CD14-positive monocyte (primary cell): ENCODE measurements at regions not wholly inside any gene's neighbourhood (a gene's known extent, or its start where the extent isn't known, plus 50 kb on each side); places are given as distances from the start of the nearest gene placed in this dataset.

Source experiments
- DNase-seq, 3 donors: peaks; one replicate each; pipeline ENCODE4 v3.0.0-alpha.2; 2011 to 2022
- H2AFZ ChIP-seq: 2 replicates; pipeline ENCODE4 v1.6.0; 2012; ENCODE audit warnings: mild to moderate bottlenecking, low read depth, low read length, inconsistent platforms; ENCODE audit not compliant: insufficient read depth, poor library complexity, severe bottlenecking
- H3K27ac ChIP-seq, 2 donors: 1 replicate in 1 of 2; 2 replicates in 1 of 2; pipeline ENCODE4 v1.5.1; 2012 to 2013; ENCODE audit warnings: low read length in 2 of 2, control low read depth in 1 of 2, inconsistent platforms in 1 of 2, low read depth in 1 of 2, mild to moderate bottlenecking in 1 of 2
- H3K27me3 ChIP-seq, 2 donors: one replicate each; pipeline versions ENCODE4 v1.6.0 to v1.6.1; 2011 to 2013; ENCODE audit warnings: low read length in 2 of 2; ENCODE audit not compliant: control insufficient read depth in 2 of 2, insufficient read depth in 2 of 2
- H3K36me3 ChIP-seq, 2 donors: replicated peaks in 1 of 2; 1 replicate in 1 of 2; 2 replicates in 1 of 2; pipeline versions ENCODE4 v1.5.1 to v1.6.1; 2012 to 2013; ENCODE audit warnings: low read length in 2 of 2, control low read depth in 1 of 2, inconsistent platforms in 1 of 2, mild to moderate bottlenecking in 1 of 2; ENCODE audit not compliant: insufficient read depth in 2 of 2, control insufficient read depth in 1 of 2
- H3K4me1 ChIP-seq, 2 donors: 1 replicate in 1 of 2; 2 replicates in 1 of 2; pipeline versions ENCODE4 v1.5.1 to v1.6.1; 2012 to 2013; ENCODE audit warnings: low read length in 2 of 2, control low read depth in 1 of 2, inconsistent platforms in 1 of 2, mild to moderate bottlenecking in 1 of 2, moderate library complexity in 1 of 2; ENCODE audit not compliant: insufficient read depth in 2 of 2, control insufficient read depth in 1 of 2
- H3K4me2 ChIP-seq: replicated peaks from 2 replicates; pipeline ENCODE3; 2012; ENCODE audit warnings: low read length, moderate library complexity, mild to moderate bottlenecking; ENCODE audit not compliant: poor library complexity, severe bottlenecking; ENCODE audit errors: extremely low read depth
- H3K4me3 ChIP-seq, 3 experiments: fragments of 200-600 bp in 1 of 3; sonication (generic) in 1 of 3; replicated peaks in 1 of 3; 1 replicate in 2 of 3; 2 replicates in 1 of 3; pipeline ENCODE4 v1.5.1; 2011 to 2013; ENCODE audit warnings: low read length in 3 of 3, mild to moderate bottlenecking in 3 of 3, control low read depth in 2 of 3, low read depth in 2 of 3, inconsistent platforms in 1 of 3, moderate library complexity in 1 of 3
- H3K79me2 ChIP-seq: 2 replicates; pipeline ENCODE4 v1.6.0; 2012; ENCODE audit warnings: mild to moderate bottlenecking, control low read depth, inconsistent platforms, low read length, moderate library complexity; ENCODE audit not compliant: insufficient read depth
- H3K9ac ChIP-seq: 2 replicates; pipeline ENCODE4 v1.6.0; 2017; ENCODE audit warnings: low read length, mild to moderate bottlenecking; ENCODE audit not compliant: insufficient read depth, poor library complexity, severe bottlenecking
- H3K9me3 ChIP-seq, 2 donors: replicated peaks in 1 of 2; 1 replicate in 1 of 2; 2 replicates in 1 of 2; pipeline versions ENCODE4 v1.5.1 to v1.6.1; 2012 to 2013; ENCODE audit warnings: low read length in 2 of 2, control low read depth in 1 of 2; ENCODE audit not compliant: control insufficient read depth in 1 of 2, insufficient read depth in 1 of 2
- H4K20me1 ChIP-seq: 2 replicates; pipeline ENCODE4 v1.6.0; 2012; ENCODE audit warnings: mild to moderate bottlenecking, low read length, control low read depth, moderate library complexity; ENCODE audit not compliant: insufficient read depth
- H3K27ac Mint-ChIP-seq, 7 donors: one replicate each; pipeline ENCODE4 v1.8.0; 2020; ENCODE audit warnings: mild to moderate bottlenecking in 7 of 7, mixed read lengths in 7 of 7, moderate library complexity in 6 of 7, inconsistent platforms in 2 of 7
- H3K27me3 Mint-ChIP-seq, 3 donors: one replicate each; pipeline ENCODE4 v1.8.0; 2021 to 2022; ENCODE audit warnings: low read depth in 3 of 3, mild to moderate bottlenecking in 3 of 3, mixed read lengths in 3 of 3, moderate library complexity in 3 of 3, inconsistent platforms in 1 of 3
- H3K36me3 Mint-ChIP-seq, 2 donors: one replicate each; pipeline ENCODE4 v1.8.0; 2020; ENCODE audit warnings: mixed read lengths in 2 of 2, inconsistent platforms in 1 of 2, mild to moderate bottlenecking in 1 of 2
- H3K4me1 Mint-ChIP-seq: one replicate; pipeline ENCODE4 v1.8.0; 2020; ENCODE audit warnings: mild to moderate bottlenecking, mixed read lengths
- H3K4me3 Mint-ChIP-seq, 2 donors: one replicate each; pipeline ENCODE4 v1.8.0; 2020; ENCODE audit warnings: mild to moderate bottlenecking in 2 of 2, mixed read lengths in 2 of 2, moderate library complexity in 1 of 2
- H3K9me3 Mint-ChIP-seq, 7 donors: one replicate each; pipeline ENCODE4 v1.8.0; 2020 to 2022; ENCODE audit warnings: mixed read lengths in 7 of 7, mild to moderate bottlenecking in 6 of 7, moderate library complexity in 6 of 7, inconsistent platforms in 2 of 7
- WGBS: methylation state at CpG from one replicate; pipeline ENCODE4 v1.1.5; 2013; ENCODE audit warnings: missing lambda C conversion rate; ENCODE audit not compliant: insufficient coverage; 5-methylcytosine and 5-hydroxymethylcytosine counted together
- intact Hi-C, 2 donors: fragments of 100-400 bp; cut with micrococcal nuclease; formaldehyde crosslinking; loops; one replicate each; pipeline versions ENCODE4 v1.15.0 to v1.15.1; 2023
- TF ChIP-seq, protein P1 (sequence below): fragments of 200-600 bp; IDR thresholded peaks from one replicate; pipeline ENCODE4 v1.8.0; 2022; ENCODE audit warnings: antibody characterized with exemption, mild to moderate bottlenecking

DNA sequence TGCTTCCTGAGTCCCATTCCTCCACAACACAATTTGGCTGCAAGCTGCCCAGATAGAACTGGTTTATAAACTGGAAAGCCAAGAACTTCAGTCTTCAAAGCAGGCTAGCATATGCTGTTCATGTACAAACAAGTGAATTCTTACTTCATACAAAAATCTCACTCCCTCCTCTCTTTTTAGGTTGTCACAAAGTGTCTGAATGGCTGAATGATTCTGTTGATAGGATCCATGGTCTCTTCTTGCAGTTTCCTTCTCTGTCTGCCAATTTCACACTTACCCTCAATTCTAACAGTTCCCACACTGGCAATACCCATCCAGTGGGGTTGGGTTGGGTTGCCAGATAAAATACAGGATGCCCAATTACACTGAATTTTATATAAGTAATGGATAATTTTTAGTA is 363.5 kb downstream of the DEPDC1B start:
- no peak for DNase-seq
- H3K36me3 ChIP-seq: no peaks in the 10 kb centered on the region
- H3K36me3 Mint-ChIP-seq: no peaks in the 10 kb centered on the region

DNA sequence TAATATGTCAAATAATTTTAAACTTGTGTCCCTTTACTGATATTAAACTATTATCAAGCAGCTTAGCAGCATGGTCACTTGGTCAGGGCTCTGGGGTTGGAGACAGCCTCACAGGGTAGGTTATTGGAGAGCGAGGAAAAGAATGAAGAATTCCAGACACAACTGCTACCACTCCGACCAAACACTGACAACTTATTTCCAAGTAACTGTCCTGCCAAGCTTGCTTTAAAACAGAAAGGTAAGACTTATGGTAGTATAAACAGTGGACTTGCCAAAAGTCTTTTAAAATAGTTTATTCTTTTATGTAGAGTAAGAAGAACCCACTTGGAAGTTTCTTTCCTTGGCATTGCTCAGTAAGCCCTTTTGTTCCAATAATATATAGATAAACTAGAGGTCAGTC is 364.1 kb downstream of the DEPDC1B start:
- H3K9me3 ChIP-seq: no peaks in the 10 kb centered on the region
- no peaks in the 10 kb centered on the region for H4K20me1 ChIP-seq
- no peak overlapping the region for H3K9ac ChIP-seq
- no peak for DNase-seq
- intact Hi-C loops: no loop called here
- H2AFZ ChIP-seq: no peak overlapping the region
- TF ChIP-seq, protein P1, sequence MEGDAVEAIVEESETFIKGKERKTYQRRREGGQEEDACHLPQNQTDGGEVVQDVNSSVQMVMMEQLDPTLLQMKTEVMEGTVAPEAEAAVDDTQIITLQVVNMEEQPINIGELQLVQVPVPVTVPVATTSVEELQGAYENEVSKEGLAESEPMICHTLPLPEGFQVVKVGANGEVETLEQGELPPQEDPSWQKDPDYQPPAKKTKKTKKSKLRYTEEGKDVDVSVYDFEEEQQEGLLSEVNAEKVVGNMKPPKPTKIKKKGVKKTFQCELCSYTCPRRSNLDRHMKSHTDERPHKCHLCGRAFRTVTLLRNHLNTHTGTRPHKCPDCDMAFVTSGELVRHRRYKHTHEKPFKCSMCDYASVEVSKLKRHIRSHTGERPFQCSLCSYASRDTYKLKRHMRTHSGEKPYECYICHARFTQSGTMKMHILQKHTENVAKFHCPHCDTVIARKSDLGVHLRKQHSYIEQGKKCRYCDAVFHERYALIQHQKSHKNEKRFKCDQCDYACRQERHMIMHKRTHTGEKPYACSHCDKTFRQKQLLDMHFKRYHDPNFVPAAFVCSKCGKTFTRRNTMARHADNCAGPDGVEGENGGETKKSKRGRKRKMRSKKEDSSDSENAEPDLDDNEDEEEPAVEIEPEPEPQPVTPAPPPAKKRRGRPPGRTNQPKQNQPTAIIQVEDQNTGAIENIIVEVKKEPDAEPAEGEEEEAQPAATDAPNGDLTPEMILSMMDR: no peak
- no peaks in the 10 kb centered on the region for H3K27me3 ChIP-seq
- WGBS: no CpG with 5 or more reads among the region's 2 CpGs
- no peaks in the 10 kb centered on the region for H3K79me2 ChIP-seq
- no peaks in the 10 kb centered on the region for H3K36me3 ChIP-seq
- peaks cover 0 to 4% (median 0%) of the 10 kb centered on the region in 3 donors for H3K27me3 Mint-ChIP-seq
- H3K27ac Mint-ChIP-seq: no peak overlapping the region
- peaks cover 16% of the 10 kb centered on the region for H3K4me1 Mint-ChIP-seq
- H3K4me2 ChIP-seq: no peak overlapping the region
- no peaks in the 10 kb centered on the region for H3K9me3 Mint-ChIP-seq
- H3K4me3 Mint-ChIP-seq: no peak overlapping the region
- H3K27ac ChIP-seq: no peak overlapping the region
- peaks cover 0 to 5% of the 10 kb centered on the region in 2 donors for H3K4me1 ChIP-seq
- no peaks in the 10 kb centered on the region for H3K36me3 Mint-ChIP-seq
- no peak overlapping the region for H3K4me3 ChIP-seq

More for the DNA sequence above, 363.5 kb downstream of the DEPDC1B start:
- Histone ChIP-seq H4K20me1 (no peaks in the 10 kb centered on the region), H3K4me2 (no peak overlapping the region), H3K79me2 (no peaks in the 10 kb centered on the region), H3K4me3 (no peak overlapping the region), H3K4me1 (peaks cover 0 to 5% of the 10 kb centered on the region in 2 donors), H3K9me3 (no peaks in the 10 kb centered on the region), H3K9ac (no peak overlapping the region), H3K27me3 (no peaks in the 10 kb centered on the region), H2AFZ (no peak overlapping the region), H3K27ac (no peak overlapping the region)
- TF ChIP-seq, protein P1: no peak
- no peak overlapping the region for H3K4me3 Mint-ChIP-seq
- H3K27me3 Mint-ChIP-seq: peaks cover 0 to 2% (median 0%) of the 10 kb centered on the region in 3 donors
- H3K4me1 Mint-ChIP-seq: peaks cover 16% of the 10 kb centered on the region
- intact Hi-C loops: no loop called here
- no peaks in the 10 kb centered on the region for H3K9me3 Mint-ChIP-seq
- H3K27ac Mint-ChIP-seq: peak overlapping the region in 1 of 7 donors; percentile 42
